GM18907 (cell line): ENCODE measurements at regions not wholly inside any gene's neighbourhood (a gene's known extent, or its start where the extent isn't known, plus 50 kb on each side); places are given as distances from the start of the nearest gene placed in this dataset.

Experiments
- ATAC-seq: cut with Tn5 transposase; IDR thresholded peaks from one replicate; pipeline ENCODE4 v1.9.1; 2021; ENCODE audit warnings: mild to moderate bottlenecking, moderate library complexity; ENCODE audit not compliant: unreplicated experiment

DNA sequence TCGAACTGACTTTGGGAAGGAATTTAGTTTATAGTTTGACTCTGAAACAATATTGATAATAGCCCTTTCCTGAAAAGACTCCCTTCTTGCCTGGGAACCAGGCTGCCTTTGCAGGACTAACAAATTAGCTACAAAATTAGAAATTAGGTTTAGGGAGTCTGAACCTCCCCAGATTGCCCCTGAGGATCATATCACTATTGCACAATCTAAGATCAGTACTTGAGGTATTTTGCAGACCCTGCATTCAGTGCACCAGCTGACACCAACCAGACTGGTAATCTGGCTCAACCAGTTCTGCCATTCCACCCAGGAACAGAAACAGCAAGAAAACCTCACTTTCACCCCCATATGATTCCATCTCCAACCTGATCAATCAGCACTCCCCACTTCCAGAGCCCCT is 131.8 kb upstream of the GALNT5 start:
- ATAC-seq, result no peak

- ATAC-seq, result no peak
Measured at GRCh38 chr2:157127249-157128012, 130.1 kb upstream of the GALNT5 start.

DNA sequence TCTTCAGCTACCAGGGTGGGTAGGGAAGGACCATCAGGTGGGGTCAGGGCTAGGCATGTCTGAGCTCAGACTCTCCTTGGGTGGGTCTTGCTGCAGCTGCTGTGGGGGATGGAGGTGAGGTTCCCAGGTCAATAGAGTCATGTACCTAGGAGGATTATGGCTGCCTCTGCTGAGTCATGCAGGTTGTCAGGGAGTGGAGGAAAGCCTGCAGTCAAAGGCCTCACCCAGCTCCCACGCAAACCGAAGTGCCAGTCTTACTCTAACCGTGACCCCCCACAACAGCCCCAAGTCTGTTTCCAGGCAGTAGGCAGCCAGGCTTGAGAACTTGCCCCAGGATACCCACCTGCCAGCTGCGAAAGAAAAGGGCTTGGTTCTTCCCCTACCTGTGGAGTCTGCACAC is 113.6 kb upstream of the GALNT5 start:
- ATAC-seq, result no peak

- no peak for ATAC-seq
Measured at GRCh38 chr2:157149270-157149669, 108.2 kb upstream of the GALNT5 start.

GRCh38 chr2:157150747-157151146 is 106.8 kb upstream of the GALNT5 start:
- ATAC-seq, result peak; percentile 95

DNA sequence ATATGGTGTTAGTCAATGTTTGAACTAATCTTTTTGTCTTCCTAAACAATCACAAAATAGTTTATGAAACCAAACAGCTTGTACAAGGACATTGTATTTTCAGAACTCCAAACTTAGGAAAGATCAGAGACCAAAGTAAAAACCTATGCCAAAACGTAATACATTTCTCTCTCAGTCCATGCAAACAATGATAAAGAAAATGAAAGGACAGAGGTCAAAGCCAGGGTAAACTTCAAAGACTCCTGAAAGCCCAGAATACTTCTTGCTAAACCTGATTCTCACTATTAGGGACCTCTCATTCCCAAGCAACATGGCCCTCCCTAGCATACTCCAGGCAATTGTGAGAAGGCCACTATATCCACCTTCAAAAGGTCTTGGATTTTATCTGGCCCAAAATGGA is 105.1 kb upstream of the GALNT5 start:
- no peak for ATAC-seq

DNA sequence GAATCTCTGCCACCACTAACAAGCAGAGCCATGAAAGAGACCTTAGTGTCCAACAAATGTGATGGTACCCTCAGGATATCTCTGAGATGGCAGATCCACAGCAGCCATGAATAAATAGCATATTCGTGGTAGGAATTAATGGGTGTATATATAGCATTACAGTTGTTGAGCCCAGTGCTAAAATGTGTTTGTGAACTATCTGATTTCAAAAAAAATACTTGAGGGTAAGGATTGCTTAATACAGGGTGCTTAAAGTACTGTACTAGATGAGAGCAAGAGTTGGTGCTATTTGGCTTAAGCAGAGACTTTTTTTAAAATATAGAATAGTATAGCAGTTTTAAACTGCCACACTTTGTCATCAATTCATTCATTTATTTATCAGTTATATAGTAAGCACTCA is 101.5 kb upstream of the GALNT5 start:
- no peak for ATAC-seq

DNA sequence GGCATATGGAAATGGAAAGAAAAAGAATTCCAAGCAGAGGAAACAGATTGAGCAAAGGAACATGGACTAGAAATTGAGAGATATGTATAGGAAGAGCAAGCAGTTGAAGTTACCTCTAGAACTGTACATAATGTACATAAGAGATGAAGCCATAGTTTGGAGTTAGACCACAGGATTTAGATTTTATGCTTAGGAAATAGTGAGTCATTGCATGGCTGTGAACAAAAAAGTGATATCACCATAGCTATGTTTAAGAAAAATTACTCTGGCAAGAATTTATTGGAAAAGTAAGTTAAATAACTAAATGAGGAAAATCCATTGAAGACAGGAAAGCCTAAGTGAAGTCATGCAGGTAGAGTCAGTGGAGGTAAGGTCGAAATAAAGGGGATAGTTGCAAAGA is 99.4 kb upstream of the GALNT5 start:
- no peak for ATAC-seq

DNA sequence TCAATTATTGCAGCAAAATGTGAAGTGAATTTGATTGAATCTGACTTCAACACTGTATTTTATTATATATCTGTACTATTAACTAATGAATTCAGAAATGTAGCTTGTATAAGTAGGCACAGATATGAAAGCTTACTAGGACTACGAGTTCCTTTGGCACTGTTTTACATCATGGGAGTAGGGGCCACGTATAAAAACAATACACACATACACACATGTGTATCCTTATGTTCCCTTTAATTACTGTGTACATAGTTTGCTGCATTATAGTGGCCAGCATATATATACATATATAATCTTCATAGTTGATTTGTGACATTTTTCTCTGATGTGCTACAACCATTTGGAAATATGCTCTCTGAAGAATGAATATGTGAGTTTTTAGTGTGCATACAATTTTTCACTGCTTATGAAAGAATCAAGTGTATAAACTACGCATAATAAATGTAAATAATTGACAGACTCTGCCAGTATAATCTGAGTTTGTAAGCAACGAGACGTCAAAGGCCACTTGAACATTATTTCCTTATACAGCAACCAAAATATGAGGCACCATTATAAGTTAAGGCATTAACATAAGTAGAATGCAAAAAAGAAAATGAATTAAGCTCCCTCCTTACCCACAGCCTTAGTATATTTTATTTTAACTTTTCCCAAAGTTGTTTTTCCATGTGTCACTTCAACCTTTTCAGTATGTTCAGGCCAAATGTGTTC is 98.1 kb upstream of the GALNT5 start:
- no peak for ATAC-seq

GRCh38 chr2:157160111-157160510 is 97.4 kb upstream of the GALNT5 start:
- ATAC-seq, result no peak

- ATAC-seq, result no peak
Measured at GRCh38 chr2:157164370-157164769, 93.1 kb upstream of the GALNT5 start.

GRCh38 chr2:157164891-157165290 is 92.6 kb upstream of the GALNT5 start:
- ATAC-seq, result no peak

- ATAC-seq, result no peak
Measured at GRCh38 chr2:157168501-157168900, 89.0 kb upstream of the GALNT5 start.

- ATAC-seq, result no peak
Measured at GRCh38 chr2:157169889-157170288, 87.6 kb upstream of the GALNT5 start.

- ATAC-seq, result no peak
Measured at GRCh38 chr2:157170299-157170698, 87.2 kb upstream of the GALNT5 start.

GRCh38 chr2:157172239-157172638 is 85.3 kb upstream of the GALNT5 start:
- no peak for ATAC-seq

DNA sequence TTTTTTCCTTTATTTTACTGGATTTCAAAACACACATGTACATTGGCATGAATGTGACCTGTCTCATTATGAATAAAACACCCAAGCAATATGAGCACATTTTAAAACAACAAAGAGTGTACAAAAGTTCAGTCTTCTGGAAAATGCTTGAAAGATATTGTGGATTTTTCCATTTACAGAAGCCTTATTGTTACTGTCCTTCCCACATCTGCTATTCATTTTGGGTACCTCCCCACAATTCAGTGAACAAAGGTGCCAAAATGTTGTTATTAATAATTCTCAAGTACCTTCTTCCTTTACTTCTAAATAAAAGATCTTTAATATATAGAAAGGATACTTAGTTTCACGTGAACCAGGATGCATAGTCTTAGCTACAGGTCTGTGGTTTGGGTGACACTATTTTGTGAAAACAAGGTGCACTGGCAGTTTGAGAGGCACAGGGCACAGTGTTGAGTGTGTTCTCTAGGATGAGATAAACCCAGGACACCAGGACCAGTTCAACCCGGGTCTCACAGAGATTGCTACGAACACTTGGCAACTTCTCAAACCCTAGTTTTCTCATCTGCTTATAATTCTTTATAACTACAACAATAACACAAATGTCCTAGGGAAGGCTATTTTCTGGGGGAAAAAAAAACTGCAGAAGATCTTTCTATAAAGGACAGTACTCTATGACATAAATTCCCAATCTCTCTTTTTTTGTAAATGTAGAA is 84.5 kb upstream of the GALNT5 start:
- ATAC-seq, result no peak

- no peak for ATAC-seq
Measured at GRCh38 chr2:157173740-157174184, 83.7 kb upstream of the GALNT5 start.

DNA sequence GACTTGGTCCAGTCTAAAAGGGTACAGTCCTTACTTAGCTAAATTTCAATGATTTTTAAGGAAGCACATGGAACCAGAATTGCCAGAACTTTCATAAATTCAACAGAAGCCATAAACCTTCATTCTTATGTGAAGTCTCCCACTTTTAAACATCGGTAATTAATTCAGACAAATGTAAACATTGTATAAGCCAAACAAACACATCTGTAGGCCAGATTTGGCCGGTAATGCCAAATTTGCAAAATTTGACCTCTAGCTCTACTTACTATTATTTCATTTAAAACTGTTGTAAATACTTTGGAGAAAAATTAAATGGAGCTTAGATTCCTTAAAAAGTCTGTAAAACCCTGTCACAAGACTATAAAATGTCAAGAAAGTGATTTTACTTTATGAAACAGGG is 83.2 kb upstream of the GALNT5 start:
- ATAC-seq, result no peak

GRCh38 chr2:157176602-157177001 is 80.9 kb upstream of the GALNT5 start:
- ATAC-seq, result no peak

GRCh38 chr2:157178874-157179273 is 78.6 kb upstream of the GALNT5 start:
- no peak for ATAC-seq
